ENCODE measurements at regions not wholly inside any gene's neighbourhood (a gene's known extent, or its start where the extent isn't known, plus 50 kb on each side); places are given as distances from the start of the nearest gene placed in this dataset.

GRCh38 chr10:36712695-36713094 lies 412.7 kb upstream of the ANKRD30A start:
- TF ChIP-seq CTCF (conservative IDR thresholded peaks at IDR 0.05; ENCODE audit: low read length) (no peak), EZH2phosphoT487 (IDR thresholded peaks at IDR 0.05; ENCODE audit: borderline replicate concordance) (no peak)

Measured in Loucy (cell line).